Activated CD4-positive, alpha-beta T cell treated with anti-CD3 and anti-CD28 coated beads for 24 hours (primary cell): ENCODE measurements at regions not wholly inside any gene's neighbourhood (a gene's known extent, or its start where the extent isn't known, plus 50 kb on each side); places are given as distances from the start of the nearest gene placed in this dataset.

Experiments
- DNase-seq, 2 donors: peaks; one replicate each; pipeline ENCODE4 v3.0.0-alpha.2; 2020; ENCODE audit warnings: low read depth in 2 of 2

DNA sequence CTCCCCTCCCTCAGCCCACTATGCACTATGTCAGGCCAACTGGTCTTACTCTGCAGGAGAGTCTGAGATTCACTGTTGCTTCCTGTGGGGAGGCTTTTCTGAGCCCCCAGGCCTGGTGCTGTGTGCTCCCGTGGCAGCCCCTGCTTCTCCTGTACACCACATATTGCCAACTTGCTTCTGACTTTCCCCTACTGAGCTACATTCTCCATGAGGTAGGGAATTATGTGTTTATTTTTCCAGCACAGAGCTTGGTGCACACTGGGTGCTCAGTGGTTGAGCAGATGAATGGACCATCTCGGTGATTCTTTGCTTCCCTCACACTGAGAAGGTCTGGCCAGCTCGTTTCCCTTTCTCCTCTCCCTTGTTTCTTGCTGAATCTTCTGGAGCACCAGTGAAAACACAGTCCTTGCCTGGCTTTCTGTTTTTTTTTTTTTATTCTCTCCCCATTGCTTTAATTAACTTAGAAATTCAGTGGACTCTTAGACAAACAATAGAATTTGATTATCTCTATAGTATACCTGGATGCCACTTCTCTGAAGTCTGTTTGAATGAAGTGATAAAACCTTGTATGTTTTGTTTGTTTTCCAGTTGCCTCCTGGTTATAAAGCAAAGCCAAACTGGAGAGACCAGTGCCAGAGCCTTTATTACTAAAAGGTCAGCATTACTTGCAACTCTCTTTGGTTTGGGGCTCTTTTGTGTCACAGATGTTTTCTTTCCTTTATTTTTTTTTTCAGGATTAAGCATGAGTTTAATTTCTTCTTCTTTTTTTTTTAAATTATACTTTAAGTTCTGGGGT is 50.3 kb upstream of the CNIH3 start:
- DNase-seq: no peak
